Endothelial cell of umbilical vein (primary cell): ENCODE measurements at regions not wholly inside any gene's neighbourhood (a gene's known extent, or its start where the extent isn't known, plus 50 kb on each side); places are given as distances from the start of the nearest gene placed in this dataset.

Source experiments
- CTCF ChIP-seq, 2 donors: IDR thresholded peaks; 1 replicate in 1 of 2; 2 replicates in 1 of 2; pipeline ENCODE4 v1.5.1; 2011; ENCODE audit warnings: low read length in 2 of 2, mild to moderate bottlenecking in 2 of 2, moderate library complexity in 2 of 2, control low read depth in 1 of 2, inconsistent platforms in 1 of 2, low read depth in 1 of 2; ENCODE audit not compliant: insufficient read depth in 1 of 2; ENCODE audit errors: extremely low read depth in 1 of 2
- FOS ChIP-seq: IDR thresholded peaks from 2 replicates; pipeline ENCODE4 v1.6.1; 2011; ENCODE audit warnings: mild to moderate bottlenecking, low read length, moderate library complexity, borderline replicate concordance; ENCODE audit not compliant: insufficient read depth
- MAX ChIP-seq: IDR thresholded peaks from 2 replicates; pipeline ENCODE4 v1.6.1; 2011; ENCODE audit not compliant: insufficient read depth, insufficient read length
- POLR2A ChIP-seq: IDR thresholded peaks from 2 replicates; pipeline ENCODE4 v1.6.1; 2012; ENCODE audit warnings: low read depth, mild to moderate bottlenecking, control low read depth, low read length

DNA sequence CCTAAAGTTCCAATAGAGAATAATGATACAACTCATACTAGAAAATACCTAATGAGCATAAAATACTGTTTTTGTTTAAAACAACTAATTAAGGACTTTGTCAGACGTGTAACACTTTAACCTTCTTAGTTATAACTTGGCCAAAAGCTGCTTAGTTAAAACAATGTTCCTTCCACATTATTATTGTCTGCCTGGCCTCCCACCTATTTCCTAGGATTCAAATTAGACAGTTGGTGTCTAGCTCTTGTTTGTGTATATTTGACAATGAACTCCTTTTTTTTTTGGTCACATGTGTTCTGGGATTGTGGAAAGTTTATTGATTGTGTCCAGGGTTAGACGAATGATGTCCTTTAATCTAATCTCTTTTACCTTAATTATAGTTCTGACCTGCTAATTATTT, 67.6 kb upstream of the PSMA6 start:
- TF ChIP-seq FOS = no peak
- no peak for TF ChIP-seq POLR2A
- no peak for TF ChIP-seq MAX
- TF ChIP-seq CTCF (IDR thresholded peaks at IDR 0.05; ENCODE audit: extremely low read depth in 1 of 2, insufficient read depth in 1 of 2, low read depth in 1 of 2, low read length in 2 of 2) = no peak
